Coronary artery (tissue), 2 donors: ENCODE measurements at regions not wholly inside any gene's neighbourhood (a gene's known extent, or its start where the extent isn't known, plus 50 kb on each side); places are given as distances from the start of the nearest gene placed in this dataset.

ENCODE experiments used
- DNase-seq: peaks from one replicate; pipeline ENCODE4 v3.0.0-alpha.2; 2017; ENCODE audit warnings: low spot score
- H3K27ac ChIP-seq, 2 donors: fragments of 200-600 bp; sonication (generic); one replicate each; pipeline ENCODE4 v1.5.1; 2016 to 2019
- H3K4me3 ChIP-seq: fragments of 200-600 bp; sonication (generic); 2 replicates; pipeline ENCODE4 v1.5.1; 2016; ENCODE audit warnings: mild to moderate bottlenecking, moderate library complexity
- TF ChIP-seq, protein P1 (sequence below): fragments of 200-600 bp; sonication (generic); IDR thresholded peaks from one replicate; pipeline ENCODE4 v1.5.1; 2019; ENCODE audit warnings: antibody characterized with exemption

DNA sequence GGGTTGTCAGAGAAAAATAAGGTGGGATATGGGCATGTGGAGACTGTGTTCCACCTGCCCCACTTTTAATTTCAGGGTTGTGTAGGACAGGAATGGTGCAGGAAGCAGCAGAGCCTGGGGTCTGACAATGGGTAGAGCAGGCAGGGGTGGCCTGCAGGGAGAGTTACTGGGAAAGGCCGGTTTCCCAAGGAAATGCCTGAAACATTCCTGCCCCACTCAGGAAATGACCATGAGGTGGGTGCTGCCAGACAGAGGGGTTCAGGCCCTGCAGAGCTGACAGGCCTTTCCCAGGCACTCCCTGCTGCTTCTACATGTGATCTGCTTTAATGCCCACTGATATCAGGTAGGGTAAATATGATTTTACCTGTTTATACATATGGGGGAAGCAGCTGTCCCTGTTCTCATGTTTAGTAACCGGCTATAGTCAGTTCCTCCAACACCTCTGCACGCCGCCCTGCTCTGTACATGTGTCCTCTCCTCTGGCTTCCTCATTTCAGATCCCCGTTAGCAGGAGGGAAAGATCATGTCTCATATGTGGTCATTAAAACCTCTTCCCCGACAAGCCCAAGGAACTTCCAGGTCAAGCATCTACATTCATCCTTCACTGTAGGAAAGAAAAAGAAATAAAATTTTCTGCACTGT is 118.6 kb upstream of the PRSS58 start:
- TF ChIP-seq, protein P1, sequence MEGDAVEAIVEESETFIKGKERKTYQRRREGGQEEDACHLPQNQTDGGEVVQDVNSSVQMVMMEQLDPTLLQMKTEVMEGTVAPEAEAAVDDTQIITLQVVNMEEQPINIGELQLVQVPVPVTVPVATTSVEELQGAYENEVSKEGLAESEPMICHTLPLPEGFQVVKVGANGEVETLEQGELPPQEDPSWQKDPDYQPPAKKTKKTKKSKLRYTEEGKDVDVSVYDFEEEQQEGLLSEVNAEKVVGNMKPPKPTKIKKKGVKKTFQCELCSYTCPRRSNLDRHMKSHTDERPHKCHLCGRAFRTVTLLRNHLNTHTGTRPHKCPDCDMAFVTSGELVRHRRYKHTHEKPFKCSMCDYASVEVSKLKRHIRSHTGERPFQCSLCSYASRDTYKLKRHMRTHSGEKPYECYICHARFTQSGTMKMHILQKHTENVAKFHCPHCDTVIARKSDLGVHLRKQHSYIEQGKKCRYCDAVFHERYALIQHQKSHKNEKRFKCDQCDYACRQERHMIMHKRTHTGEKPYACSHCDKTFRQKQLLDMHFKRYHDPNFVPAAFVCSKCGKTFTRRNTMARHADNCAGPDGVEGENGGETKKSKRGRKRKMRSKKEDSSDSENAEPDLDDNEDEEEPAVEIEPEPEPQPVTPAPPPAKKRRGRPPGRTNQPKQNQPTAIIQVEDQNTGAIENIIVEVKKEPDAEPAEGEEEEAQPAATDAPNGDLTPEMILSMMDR, result no peak
- no peak for DNase-seq
- H3K4me3 ChIP-seq, result no peak overlapping the region
- H3K27ac ChIP-seq, result no peak overlapping the region

DNA sequence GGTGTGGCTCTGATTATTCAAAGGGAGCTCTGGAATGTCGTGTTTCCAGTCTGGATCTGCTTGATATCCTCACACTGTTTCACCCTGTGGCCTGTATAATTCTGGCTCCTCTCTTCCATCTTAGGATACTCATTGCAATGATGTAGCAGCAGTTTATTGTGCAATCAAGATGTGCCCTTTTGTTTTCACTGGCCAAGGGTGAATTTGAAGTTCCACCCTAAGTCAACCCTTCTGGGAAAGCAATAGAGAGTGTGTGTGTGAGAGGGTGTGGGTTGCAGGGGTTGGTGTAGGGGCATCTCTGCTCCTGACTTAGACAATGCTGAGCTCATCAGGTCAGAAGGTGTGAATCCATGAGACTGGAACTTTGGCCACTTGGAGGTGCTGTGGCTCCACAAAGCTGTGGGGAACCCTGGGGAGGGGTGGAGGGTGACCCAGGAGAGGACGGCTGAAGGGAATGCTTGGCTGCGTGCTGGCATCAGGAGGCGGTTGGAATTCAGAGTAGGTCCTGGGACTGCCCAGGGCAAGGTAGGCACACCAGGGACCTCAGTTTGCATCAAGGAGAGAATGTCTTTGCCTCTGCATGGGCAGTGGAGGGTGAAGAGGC is 118.0 kb upstream of the PRSS58 start:
- H3K27ac ChIP-seq, result no peak overlapping the region

DNA sequence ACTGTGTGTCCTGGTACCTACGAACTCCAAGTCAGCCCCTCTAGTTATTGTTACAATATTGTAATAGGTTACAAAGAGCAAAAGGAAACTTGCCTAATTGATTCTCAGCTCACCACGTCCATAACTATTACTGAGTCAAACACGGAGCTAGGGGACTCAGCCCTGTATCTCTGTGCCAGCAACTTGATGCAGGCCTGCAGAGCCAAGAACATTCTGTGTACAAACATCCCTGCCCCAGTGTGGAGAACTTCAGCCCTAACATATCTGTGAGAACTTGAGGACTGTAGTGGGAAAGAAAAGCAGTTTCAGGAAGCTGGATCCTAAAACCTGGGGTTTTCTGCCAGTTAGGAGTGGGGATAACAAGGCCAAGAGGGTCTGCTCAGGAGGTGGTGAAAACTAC is 114.9 kb upstream of the PRSS58 start:
- Histone ChIP-seq H3K4me3 (no peak overlapping the region), H3K27ac (no peak overlapping the region)
- TF ChIP-seq, protein P1, result no peak
- DNase-seq, result no peak

More for the DNA sequence above, 118.0 kb upstream of the PRSS58 start:
- no peak overlapping the region for H3K4me3 ChIP-seq
- TF ChIP-seq, protein P1, result no peak
- DNase-seq, result no peak

DNA sequence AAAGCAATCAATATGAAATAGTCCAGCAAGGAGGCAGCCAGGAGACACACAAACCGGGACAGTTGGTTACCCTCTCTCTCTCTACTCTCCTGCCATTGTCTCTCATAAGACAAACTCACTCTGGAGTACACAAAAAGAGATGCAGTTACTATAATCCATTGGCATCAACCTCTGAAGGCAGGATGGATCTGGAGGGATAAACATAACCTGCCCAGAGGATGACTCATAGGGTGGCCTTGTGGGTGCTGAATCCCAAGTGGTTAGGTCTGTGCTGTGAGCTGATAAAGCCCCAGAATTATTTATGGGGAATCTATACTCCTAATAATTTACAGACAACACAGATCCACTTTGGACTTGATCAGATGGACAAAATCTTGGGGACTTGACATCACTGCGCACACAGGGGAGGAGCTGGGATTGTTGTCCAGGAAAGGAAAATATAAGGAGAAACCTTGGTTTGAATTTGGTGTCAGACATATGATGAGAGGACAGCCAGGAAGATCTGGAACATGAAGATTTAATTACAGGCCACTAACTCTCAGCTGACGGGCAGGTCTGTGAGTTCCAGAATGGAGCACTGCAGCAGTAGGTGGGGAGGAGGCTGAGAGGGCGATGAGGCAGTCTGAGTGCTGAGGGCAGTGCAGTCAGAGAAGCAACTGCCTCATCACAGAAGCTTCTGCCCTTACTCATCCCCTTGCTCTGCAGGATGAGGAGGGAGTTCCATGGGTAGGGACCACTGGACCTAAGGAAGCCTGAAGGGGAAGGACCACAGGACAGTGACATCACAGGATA is 113.9 kb upstream of the PRSS58 start:
- no peak for DNase-seq
- no peak overlapping the region for H3K27ac ChIP-seq
- H3K4me3 ChIP-seq, result no peak overlapping the region
- TF ChIP-seq, protein P1, result no peak

DNA sequence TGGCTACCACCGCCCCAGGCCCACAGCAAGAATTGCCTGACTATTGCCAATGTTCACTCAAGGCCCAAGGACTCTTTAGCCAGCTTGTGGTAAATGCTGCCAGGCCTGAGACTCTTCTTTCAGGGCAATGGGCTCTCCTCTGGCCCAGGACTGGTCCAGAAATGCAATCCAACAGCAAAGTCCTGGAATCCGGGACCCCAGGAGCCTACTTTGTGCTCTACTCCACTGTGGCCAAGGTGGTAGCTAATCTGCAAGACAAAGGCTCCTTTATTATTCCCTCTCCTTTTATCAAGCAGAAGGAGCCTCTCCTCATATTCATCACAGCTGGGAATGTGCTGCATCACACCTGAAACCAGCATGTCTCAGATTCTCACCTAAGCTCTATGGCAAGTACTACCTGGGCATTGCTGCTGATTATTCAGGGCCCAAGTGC is 107.6 kb upstream of the PRSS58 start:
- H3K27ac ChIP-seq, result no peak overlapping the region
- no peak overlapping the region for H3K4me3 ChIP-seq
- TF ChIP-seq, protein P1, result no peak
- DNase-seq, result no peak

DNA sequence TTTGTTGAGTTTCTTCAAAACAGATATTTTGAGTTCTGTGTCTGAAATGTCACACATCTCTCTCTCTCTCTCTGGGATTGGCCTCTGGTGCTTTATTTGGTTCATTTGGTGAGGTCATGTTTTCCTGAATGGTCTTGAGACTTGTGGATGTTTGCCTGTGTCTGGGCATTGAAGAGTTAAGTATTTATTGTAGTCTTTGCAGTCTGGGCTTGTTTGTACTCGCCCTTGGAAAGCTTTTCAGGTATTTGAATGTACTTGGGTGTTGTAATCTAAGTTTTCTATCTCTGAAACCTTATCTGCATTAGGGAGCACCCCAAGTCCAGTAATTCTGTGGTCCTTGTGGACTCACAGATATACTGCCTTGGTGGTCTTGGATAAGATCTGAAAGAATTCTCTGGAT is 106.7 kb upstream of the PRSS58 start:
- Histone ChIP-seq H3K27ac (no peak overlapping the region), H3K4me3 (no peak overlapping the region)
- TF ChIP-seq, protein P1, result no peak
- no peak for DNase-seq
